Activated CD4-positive, alpha-beta memory T cell treated with anti-CD3 and anti-CD28 coated beads, Interleukin-2, amount 10 ng/mL, durations not matched to agents 7 days and 5 days (primary cell): ENCODE measurements at regions not wholly inside any gene's neighbourhood (a gene's known extent, or its start where the extent isn't known, plus 50 kb on each side); places are given as distances from the start of the nearest gene placed in this dataset.
"Not testable (repeated sequence)": the region's sequence is repeated elsewhere in the genome, so short reads cannot be mapped to it uniquely, and the experiment has no call there.

Experiments used
- CTCF ChIA-PET: fragments of 350-600 bp; sonication (Branson Sonifier 250); formaldehyde crosslinking; loops from one replicate; lab custom pipeline; 2021; ENCODE audit warnings: antibody characterized with exemption, inconsistent platforms; lab: Charles Lee
- POLR2A ChIA-PET: fragments of 350-600 bp; sonication (Branson Sonifier 250); formaldehyde crosslinking; loops from one replicate; lab custom pipeline; 2021; ENCODE audit warnings: antibody characterized with exemption; lab: Charles Lee
- DNase-seq: peaks from one replicate; pipeline ENCODE4 v3.0.0-alpha.2; 2020
- H3K27ac Mint-ChIP-seq: one replicate; pipeline ENCODE4 v1.8.0; 2021; ENCODE audit warnings: mild to moderate bottlenecking, mixed read lengths
- H3K27me3 Mint-ChIP-seq: one replicate; pipeline ENCODE4 v1.8.0; 2021; ENCODE audit warnings: mixed read lengths
- H3K36me3 Mint-ChIP-seq: one replicate; pipeline ENCODE4 v1.8.0; 2021; ENCODE audit warnings: low read depth, mixed read lengths
- H3K4me1 Mint-ChIP-seq: one replicate; pipeline ENCODE4 v1.8.0; 2021; ENCODE audit warnings: mixed read lengths
- H3K4me3 Mint-ChIP-seq: one replicate; pipeline ENCODE4 v1.8.0; 2021; ENCODE audit warnings: mild to moderate bottlenecking, mixed read lengths
- H3K9me3 Mint-ChIP-seq: one replicate; pipeline ENCODE4 v1.8.0; 2021; ENCODE audit warnings: mixed read lengths

- Mint-ChIP-seq H3K9me3 (no peaks in the 10 kb centered on the region), H3K27me3 (peaks cover 3% of the 10 kb centered on the region), H3K4me1 (no peaks in the 10 kb centered on the region), H3K27ac (no peak overlapping the region), H3K4me3 (no peak overlapping the region), H3K36me3 (no peaks in the 10 kb centered on the region)
- POLR2A ChIA-PET = no interaction called here
- CTCF ChIA-PET = interaction anchor here (0.8 kb wide), 1 partner anchor 21 kb away, joined by 3 read pairs; no protein-coding TSS in a partner anchor
- no peak for DNase-seq
Observed at GRCh38 chr16:85531516-85531915, 81.6 kb upstream of the GSE1 start.

- DNase-seq = no peak
- no peak overlapping the region for H3K4me3 Mint-ChIP-seq
- H3K27me3 Mint-ChIP-seq = peaks cover 3% of the 10 kb centered on the region
- no peaks in the 10 kb centered on the region for H3K36me3 Mint-ChIP-seq
- no peaks in the 10 kb centered on the region for H3K9me3 Mint-ChIP-seq
- no peak overlapping the region for H3K27ac Mint-ChIP-seq
- POLR2A ChIA-PET = no interaction called here
- H3K4me1 Mint-ChIP-seq = no peaks in the 10 kb centered on the region
- CTCF ChIA-PET = interaction anchor here (0.8 kb wide), 1 partner anchor 21 kb away, joined by 3 read pairs; no protein-coding TSS in a partner anchor
Observed at GRCh38 chr16:85532147-85532546, 81.0 kb upstream of the GSE1 start.

- H3K27me3 Mint-ChIP-seq, POLR2A ChIA-PET, H3K4me1 Mint-ChIP-seq, H3K27ac Mint-ChIP-seq, H3K9me3 Mint-ChIP-seq, CTCF ChIA-PET, DNase-seq, H3K36me3 Mint-ChIP-seq, H3K4me3 Mint-ChIP-seq: not testable (repeated sequence)
Observed at GRCh38 chr16:85533593-85533992, 79.5 kb upstream of the GSE1 start.

GRCh38 chr16:85534536-85535351 lies 78.4 kb upstream of the GSE1 start:
- Mint-ChIP-seq H3K27ac (no peak overlapping the region), H3K4me1 (no peaks in the 10 kb centered on the region), H3K9me3 (peaks cover 3% of the 10 kb centered on the region), H3K36me3 (no peaks in the 10 kb centered on the region), H3K27me3 (peaks cover 3% of the 10 kb centered on the region), H3K4me3 (no peak overlapping the region)
- POLR2A ChIA-PET = no interaction called here
- CTCF ChIA-PET = no interaction called here
- no peak for DNase-seq

- H3K9me3 Mint-ChIP-seq = peaks cover 6% of the 10 kb centered on the region
- no peak for DNase-seq
- ChIA-PET CTCF (no interaction called here), POLR2A (no interaction called here)
- no peaks in the 10 kb centered on the region for H3K36me3 Mint-ChIP-seq
- H3K27me3 Mint-ChIP-seq = peaks cover 3% of the 10 kb centered on the region
- no peaks in the 10 kb centered on the region for H3K4me1 Mint-ChIP-seq
- H3K4me3 Mint-ChIP-seq = no peak overlapping the region
- H3K27ac Mint-ChIP-seq = no peak overlapping the region
Observed at GRCh38 chr16:85535352-85536072, 77.6 kb upstream of the GSE1 start.

- ChIA-PET POLR2A (no interaction called here), CTCF (no interaction called here)
- no peak overlapping the region for H3K4me3 Mint-ChIP-seq
- H3K4me1 Mint-ChIP-seq = no peaks in the 10 kb centered on the region
- H3K27me3 Mint-ChIP-seq = peaks cover 2% of the 10 kb centered on the region
- DNase-seq = no peak
- peaks cover 6% of the 10 kb centered on the region for H3K9me3 Mint-ChIP-seq
- no peaks in the 10 kb centered on the region for H3K36me3 Mint-ChIP-seq
- no peak overlapping the region for H3K27ac Mint-ChIP-seq
Observed at GRCh38 chr16:85536073-85536410, 77.1 kb upstream of the GSE1 start.

GRCh38 chr16:85536411-85537330 lies 76.5 kb upstream of the GSE1 start:
- H3K27ac Mint-ChIP-seq = no peak overlapping the region
- H3K36me3 Mint-ChIP-seq = no peaks in the 10 kb centered on the region
- H3K4me3 Mint-ChIP-seq = no peak overlapping the region
- no peaks in the 10 kb centered on the region for H3K27me3 Mint-ChIP-seq
- POLR2A ChIA-PET = no interaction called here
- no peaks in the 10 kb centered on the region for H3K4me1 Mint-ChIP-seq
- DNase-seq = no peak
- CTCF ChIA-PET = interaction anchor here (2.3 kb wide), 1 partner anchor 8 kb away, joined by 9 read pairs; no protein-coding TSS in a partner anchor
- H3K9me3 Mint-ChIP-seq = peaks cover 6% of the 10 kb centered on the region

GRCh38 chr16:85537331-85537788 lies 75.8 kb upstream of the GSE1 start:
- no peak overlapping the region for H3K27ac Mint-ChIP-seq
- no peaks in the 10 kb centered on the region for H3K36me3 Mint-ChIP-seq
- no peaks in the 10 kb centered on the region for H3K4me1 Mint-ChIP-seq
- ChIA-PET POLR2A (no interaction called here), CTCF (interaction anchor here (2.3 kb wide), 1 partner anchor 9 kb away, joined by 9 read pairs; no protein-coding TSS in a partner anchor)
- peaks cover 6% of the 10 kb centered on the region for H3K9me3 Mint-ChIP-seq
- DNase-seq = no peak
- no peak overlapping the region for H3K4me3 Mint-ChIP-seq
- H3K27me3 Mint-ChIP-seq = no peaks in the 10 kb centered on the region

- H3K9me3 Mint-ChIP-seq = peaks cover 6% of the 10 kb centered on the region
- no peaks in the 10 kb centered on the region for H3K36me3 Mint-ChIP-seq
Observed at GRCh38 chr16:85537795-85538401, 75.2 kb upstream of the GSE1 start.

GRCh38 chr16:85539084-85539483 lies 74.0 kb upstream of the GSE1 start:
- no peak for DNase-seq
- no peak overlapping the region for H3K27ac Mint-ChIP-seq
- no peaks in the 10 kb centered on the region for H3K36me3 Mint-ChIP-seq
- H3K4me3 Mint-ChIP-seq = no peak overlapping the region
- peaks cover 6% of the 10 kb centered on the region for H3K9me3 Mint-ChIP-seq
- H3K4me1 Mint-ChIP-seq = no peaks in the 10 kb centered on the region
- POLR2A ChIA-PET = no interaction called here
- CTCF ChIA-PET = interaction anchor here (2.0 to 2.3 kb wide), 2 partner anchors 11 to 77 kb away, joined by 6 to 9 read pairs; no protein-coding TSS in a partner anchor
- no peaks in the 10 kb centered on the region for H3K27me3 Mint-ChIP-seq

More at GRCh38 chr16:85537795-85538401, 75.2 kb upstream of the GSE1 start:
- Mint-ChIP-seq H3K27me3 (no peaks in the 10 kb centered on the region), H3K27ac (no peak overlapping the region), H3K4me1 (no peaks in the 10 kb centered on the region), H3K4me3 (no peak overlapping the region)
- POLR2A ChIA-PET = no interaction called here
- CTCF ChIA-PET = interaction anchor here (2.3 kb wide), 1 partner anchor 9 kb away, joined by 9 read pairs; no protein-coding TSS in a partner anchor
- DNase-seq = no peak

- Mint-ChIP-seq H3K9me3 (peaks cover 6% of the 10 kb centered on the region), H3K4me3 (no peak overlapping the region), H3K27me3 (no peaks in the 10 kb centered on the region), H3K36me3 (no peaks in the 10 kb centered on the region), H3K27ac (no peak overlapping the region), H3K4me1 (no peaks in the 10 kb centered on the region)
- DNase-seq = no peak
- CTCF ChIA-PET = interaction anchor here (2.0 kb wide), 1 partner anchor 76 kb away, joined by 6 read pairs; no protein-coding TSS in a partner anchor
- POLR2A ChIA-PET = no interaction called here
Observed at GRCh38 chr16:85539629-85540291, 73.4 kb upstream of the GSE1 start.

- H3K27ac Mint-ChIP-seq = no peak overlapping the region
Observed at GRCh38 chr16:85541181-85541580, 71.9 kb upstream of the GSE1 start.

More at GRCh38 chr16:85541181-85541580, 71.9 kb upstream of the GSE1 start:
- CTCF ChIA-PET = no interaction called here
- Mint-ChIP-seq H3K4me3 (no peak overlapping the region), H3K27me3 (no peaks in the 10 kb centered on the region), H3K4me1 (no peaks in the 10 kb centered on the region), H3K36me3 (no peaks in the 10 kb centered on the region), H3K9me3 (peaks cover 6% of the 10 kb centered on the region)
- DNase-seq = no peak
- POLR2A ChIA-PET = interaction anchor here (0.6 kb wide), 1 partner anchor 108 kb away, joined by 3 read pairs; no protein-coding TSS in a partner anchor
